ENCODE measurements at regions not wholly inside any gene's neighbourhood (a gene's known extent, or its start where the extent isn't known, plus 50 kb on each side); places are given as distances from the start of the nearest gene placed in this dataset.
"Not testable (repeated sequence)": the region's sequence is repeated elsewhere in the genome, so short reads cannot be mapped to it uniquely, and the experiment has no call there.

- intact Hi-C loops (cut with DNase I; ENCODE audit: low total_unique reads) = no loop called here
- H3K27ac ChIP-seq = no peak overlapping the region
- whole genome bisulfite sequencing, 5 donors = 27 to 51% (median 39%) methylated on average over 2 of the region's 2 CpGs
Observed at GRCh38 chr7:94313926-94314325, 80.8 kb upstream of the COL1A2 start.

GRCh38 chr7:94314413-94315410 lies 80.0 kb upstream of the COL1A2 start:
- peaks cover 0 to 21% (median 7%) of the 10 kb centered on the region in 4 donors for H3K4me1 ChIP-seq
- no peaks in the 10 kb centered on the region for H3K36me3 ChIP-seq
- 35 to 54% (median 48%) methylated on average over 5 of the region's 5 CpGs for WGBS, 5 donors
- H3K4me3 ChIP-seq = no peak overlapping the region
- H3K9me3 ChIP-seq = no peaks in the 10 kb centered on the region
- TF ChIP-seq, protein P1, sequence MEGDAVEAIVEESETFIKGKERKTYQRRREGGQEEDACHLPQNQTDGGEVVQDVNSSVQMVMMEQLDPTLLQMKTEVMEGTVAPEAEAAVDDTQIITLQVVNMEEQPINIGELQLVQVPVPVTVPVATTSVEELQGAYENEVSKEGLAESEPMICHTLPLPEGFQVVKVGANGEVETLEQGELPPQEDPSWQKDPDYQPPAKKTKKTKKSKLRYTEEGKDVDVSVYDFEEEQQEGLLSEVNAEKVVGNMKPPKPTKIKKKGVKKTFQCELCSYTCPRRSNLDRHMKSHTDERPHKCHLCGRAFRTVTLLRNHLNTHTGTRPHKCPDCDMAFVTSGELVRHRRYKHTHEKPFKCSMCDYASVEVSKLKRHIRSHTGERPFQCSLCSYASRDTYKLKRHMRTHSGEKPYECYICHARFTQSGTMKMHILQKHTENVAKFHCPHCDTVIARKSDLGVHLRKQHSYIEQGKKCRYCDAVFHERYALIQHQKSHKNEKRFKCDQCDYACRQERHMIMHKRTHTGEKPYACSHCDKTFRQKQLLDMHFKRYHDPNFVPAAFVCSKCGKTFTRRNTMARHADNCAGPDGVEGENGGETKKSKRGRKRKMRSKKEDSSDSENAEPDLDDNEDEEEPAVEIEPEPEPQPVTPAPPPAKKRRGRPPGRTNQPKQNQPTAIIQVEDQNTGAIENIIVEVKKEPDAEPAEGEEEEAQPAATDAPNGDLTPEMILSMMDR (IDR thresholded peaks at IDR 0.05) = no peak
- TF ChIP-seq POLR2AphosphoS5 (IDR thresholded peaks at IDR 0.05) (no peak), POLR2A (IDR thresholded peaks at IDR 0.05) (no peak), EP300 (IDR thresholded peaks at IDR 0.05) (no peak)
- H3K27ac ChIP-seq = no peak overlapping the region
- no peaks in the 10 kb centered on the region for H3K27me3 ChIP-seq
- intact Hi-C loops (cut with DNase I; ENCODE audit: low total_unique reads) = no loop called here
- DNase-seq = no peak

More at GRCh38 chr7:94313926-94314325, 80.8 kb upstream of the COL1A2 start:
- no peaks in the 10 kb centered on the region for H3K9me3 ChIP-seq
- no peaks in the 10 kb centered on the region for H3K27me3 ChIP-seq
- DNase-seq = no peak
- TF ChIP-seq POLR2A (IDR thresholded peaks at IDR 0.05) = no peak
- H3K4me3 ChIP-seq = no peak overlapping the region
- H3K36me3 ChIP-seq = no peaks in the 10 kb centered on the region
- peaks cover 0 to 21% (median 7%) of the 10 kb centered on the region in 4 donors for H3K4me1 ChIP-seq

GRCh38 chr7:94321138-94321537 lies 73.6 kb upstream of the COL1A2 start:
- H3K4me1 ChIP-seq; H3K36me3 ChIP-seq; DNase-seq; intact Hi-C loops (cut with DNase I; ENCODE audit: low total_unique reads); H3K4me3 ChIP-seq; H3K27ac ChIP-seq; H3K27me3 ChIP-seq: not testable (repeated sequence)
- WGBS, 5 donors = 86 to 95% (median 90%) methylated on average over 1 of the region's 1 CpG
- H3K9me3 ChIP-seq = peaks cover 0 to 20% (median 9%) of the 10 kb centered on the region in 4 donors

GRCh38 chr7:94323844-94324243 lies 70.9 kb upstream of the COL1A2 start:
- no peaks in the 10 kb centered on the region for H3K36me3 ChIP-seq
- 62 to 69% (median 65%) methylated on average over 4 of the region's 4 CpGs for WGBS, 5 donors
- no peak overlapping the region for H3K27ac ChIP-seq
- H3K9me3 ChIP-seq = peaks cover 0 to 20% (median 9%) of the 10 kb centered on the region in 4 donors
- intact Hi-C loops (cut with DNase I; ENCODE audit: low total_unique reads) = no loop called here
- peak in 1 of 2 donors; percentile 40 for DNase-seq
- H3K4me1 ChIP-seq = no peaks in the 10 kb centered on the region
- H3K27me3 ChIP-seq = no peaks in the 10 kb centered on the region
- TF ChIP-seq, protein P1 (IDR thresholded peaks at IDR 0.05) = no peak
- TF ChIP-seq POLR2AphosphoS5 (IDR thresholded peaks at IDR 0.05) (no peak), POLR2A (IDR thresholded peaks at IDR 0.05) (no peak), EP300 (IDR thresholded peaks at IDR 0.05) (no peak)
- no peak overlapping the region for H3K4me3 ChIP-seq

- TF ChIP-seq POLR2AphosphoS5 (IDR thresholded peaks at IDR 0.05) (no peak), EP300 (IDR thresholded peaks at IDR 0.05) (no peak), POLR2A (IDR thresholded peaks at IDR 0.05) (no peak)
- TF ChIP-seq, protein P1 (IDR thresholded peaks at IDR 0.05) = no peak
- Histone ChIP-seq H3K36me3 (no peaks in the 10 kb centered on the region), H3K9me3 (peaks cover 0 to 20% (median 9%) of the 10 kb centered on the region in 4 donors), H3K4me3 (no peak overlapping the region), H3K27me3 (no peaks in the 10 kb centered on the region), H3K27ac (peak overlapping the region in 1 of 5 donors; percentile 22), H3K4me1 (no peaks in the 10 kb centered on the region)
- intact Hi-C loops (cut with DNase I; ENCODE audit: low total_unique reads) = no loop called here
- WGBS, 5 donors = 78 to 83% (median 80%) methylated on average over 2 of the region's 2 CpGs
- peak in 1 of 2 donors; percentile 48 for DNase-seq
Observed at GRCh38 chr7:94324380-94325121, 70.1 kb upstream of the COL1A2 start.
